ENCODE measurements at regions not wholly inside any gene's neighbourhood (a gene's known extent, or its start where the extent isn't known, plus 50 kb on each side); places are given as distances from the start of the nearest gene placed in this dataset.

DNA sequence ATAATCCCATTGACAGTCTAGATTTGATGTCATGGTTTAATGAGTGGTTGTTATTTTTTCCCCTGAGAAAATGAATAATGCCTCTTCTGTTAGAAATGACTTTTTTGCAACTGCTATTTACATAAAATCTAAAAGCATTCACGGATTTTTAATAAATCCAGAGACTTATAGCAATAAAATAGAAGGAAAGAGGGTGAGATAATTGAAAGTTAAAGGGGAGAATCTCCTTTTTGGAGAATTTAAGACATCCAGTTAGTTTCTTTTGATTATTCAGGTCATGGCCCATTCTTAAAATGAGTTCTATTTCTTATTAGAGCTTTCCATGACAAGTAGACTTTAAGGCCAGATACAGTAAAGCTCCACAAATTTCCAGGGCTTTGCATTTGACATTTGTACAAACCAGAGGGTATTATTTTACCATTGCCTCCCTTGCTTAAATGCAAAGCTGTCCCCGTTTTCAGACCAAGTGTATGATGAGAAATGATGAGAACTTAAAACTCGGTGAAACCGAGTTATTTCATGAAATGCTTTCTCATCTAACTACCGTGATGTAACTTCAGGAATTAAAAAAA lies 789.0 kb upstream of the SOX9 start:
- TF ChIP-seq, protein P1, sequence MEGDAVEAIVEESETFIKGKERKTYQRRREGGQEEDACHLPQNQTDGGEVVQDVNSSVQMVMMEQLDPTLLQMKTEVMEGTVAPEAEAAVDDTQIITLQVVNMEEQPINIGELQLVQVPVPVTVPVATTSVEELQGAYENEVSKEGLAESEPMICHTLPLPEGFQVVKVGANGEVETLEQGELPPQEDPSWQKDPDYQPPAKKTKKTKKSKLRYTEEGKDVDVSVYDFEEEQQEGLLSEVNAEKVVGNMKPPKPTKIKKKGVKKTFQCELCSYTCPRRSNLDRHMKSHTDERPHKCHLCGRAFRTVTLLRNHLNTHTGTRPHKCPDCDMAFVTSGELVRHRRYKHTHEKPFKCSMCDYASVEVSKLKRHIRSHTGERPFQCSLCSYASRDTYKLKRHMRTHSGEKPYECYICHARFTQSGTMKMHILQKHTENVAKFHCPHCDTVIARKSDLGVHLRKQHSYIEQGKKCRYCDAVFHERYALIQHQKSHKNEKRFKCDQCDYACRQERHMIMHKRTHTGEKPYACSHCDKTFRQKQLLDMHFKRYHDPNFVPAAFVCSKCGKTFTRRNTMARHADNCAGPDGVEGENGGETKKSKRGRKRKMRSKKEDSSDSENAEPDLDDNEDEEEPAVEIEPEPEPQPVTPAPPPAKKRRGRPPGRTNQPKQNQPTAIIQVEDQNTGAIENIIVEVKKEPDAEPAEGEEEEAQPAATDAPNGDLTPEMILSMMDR (IDR thresholded peaks at IDR 0.05), result no peak

DNA sequence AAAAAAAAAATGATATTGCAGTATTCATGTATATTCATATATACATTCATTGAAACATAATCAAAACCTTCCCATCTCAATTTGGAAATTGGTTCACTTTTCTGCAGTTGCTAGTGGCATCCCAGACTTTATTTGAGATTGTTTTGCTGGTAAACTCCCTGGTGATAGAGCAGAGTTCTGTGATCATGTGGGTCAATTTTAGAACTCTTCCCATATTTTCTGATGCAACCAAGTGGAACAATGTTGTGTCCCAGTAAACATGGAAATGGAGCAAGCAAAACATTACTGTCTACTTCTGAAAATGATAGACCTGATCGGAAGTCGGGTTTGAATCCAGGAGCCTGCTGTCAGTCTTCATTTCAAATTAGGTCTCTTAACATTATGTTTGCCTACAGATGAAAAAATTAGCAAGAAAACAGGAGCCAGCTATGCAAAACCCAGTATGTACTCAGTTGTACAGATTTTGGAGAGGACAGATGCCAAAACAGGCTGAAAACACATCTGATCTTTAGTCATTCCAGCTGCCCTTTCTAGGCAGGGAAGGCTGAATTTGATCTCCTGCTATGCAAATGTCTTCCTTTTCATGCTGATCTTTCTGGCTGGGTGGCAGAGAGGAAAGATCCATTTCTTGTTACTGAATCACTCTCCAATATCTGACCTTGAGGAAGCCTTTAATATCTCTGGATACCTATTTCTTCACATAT lies 786.6 kb upstream of the SOX9 start:
- Histone ChIP-seq H3K36me3 (no peaks in the 10 kb centered on the region), H3K9me3 (no peaks in the 10 kb centered on the region), H3K4me1 (ENCODE audit: control insufficient read depth in 1 of 2, insufficient read depth in 1 of 2, low read depth in 1 of 2, low read length in 1 of 2) (no peaks in the 10 kb centered on the region), H3K27ac (no peak overlapping the region), H3K27me3 (no peaks in the 10 kb centered on the region), H3K4me3 (ENCODE audit: low read depth in 1 of 2, low read length in 1 of 2) (no peak overlapping the region)
- TF ChIP-seq, protein P1 (IDR thresholded peaks at IDR 0.05), result no peak

More for the DNA sequence above, 789.0 kb upstream of the SOX9 start:
- Histone ChIP-seq H3K9me3 (no peaks in the 10 kb centered on the region), H3K27ac (no peak overlapping the region), H3K36me3 (no peaks in the 10 kb centered on the region), H3K4me3 (ENCODE audit: low read depth in 1 of 2, low read length in 1 of 2) (no peak overlapping the region), H3K4me1 (ENCODE audit: control insufficient read depth in 1 of 2, insufficient read depth in 1 of 2, low read depth in 1 of 2, low read length in 1 of 2) (no peaks in the 10 kb centered on the region), H3K27me3 (no peaks in the 10 kb centered on the region)

DNA sequence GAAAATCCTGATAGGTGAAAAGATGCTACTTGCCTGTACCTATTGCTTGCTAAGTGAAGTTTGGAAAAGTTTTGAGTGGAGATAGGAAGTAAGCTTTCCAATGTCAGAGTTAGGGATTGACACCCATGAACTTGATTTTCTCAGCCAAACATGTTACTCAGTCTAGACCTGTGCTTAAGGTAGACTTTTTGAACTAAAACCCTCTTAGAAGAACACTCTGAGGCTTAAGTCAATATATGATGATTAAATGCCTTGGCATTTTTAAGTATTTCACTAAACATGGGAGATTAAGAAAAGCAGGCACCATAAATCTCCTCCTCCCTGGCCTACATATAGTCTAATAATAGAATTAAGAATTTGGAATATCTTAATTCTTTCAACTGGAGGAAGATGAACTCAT lies 785.6 kb upstream of the SOX9 start:
- TF ChIP-seq, protein P1 (IDR thresholded peaks at IDR 0.05), result no peak
- Histone ChIP-seq H3K9me3 (no peaks in the 10 kb centered on the region), H3K27ac (no peak overlapping the region), H3K36me3 (no peaks in the 10 kb centered on the region), H3K4me1 (ENCODE audit: control insufficient read depth in 1 of 2, insufficient read depth in 1 of 2, low read depth in 1 of 2, low read length in 1 of 2) (no peaks in the 10 kb centered on the region), H3K4me3 (ENCODE audit: low read depth in 1 of 2, low read length in 1 of 2) (no peak overlapping the region), H3K27me3 (no peaks in the 10 kb centered on the region)

DNA sequence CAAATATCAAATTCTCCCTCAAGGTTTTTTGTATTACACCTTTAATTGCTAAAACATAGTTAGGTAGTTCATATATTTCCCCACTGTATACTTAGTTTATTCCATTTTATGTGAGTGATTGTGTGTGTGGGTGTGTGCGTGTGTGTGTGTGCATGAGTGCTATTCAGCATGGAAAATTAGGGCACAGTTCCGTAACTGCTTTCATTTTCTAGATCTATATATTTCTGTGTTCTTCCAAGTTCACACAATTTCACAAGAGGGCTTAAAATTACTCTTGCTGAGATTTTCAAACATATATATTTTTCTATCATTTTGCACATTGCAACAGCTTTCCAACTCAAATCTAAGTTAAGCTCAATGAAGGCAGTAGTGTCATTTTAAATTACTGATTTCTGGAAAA lies 782.9 kb upstream of the SOX9 start:
- no peaks in the 10 kb centered on the region for H3K4me1 ChIP-seq (ENCODE audit: control insufficient read depth in 1 of 2, insufficient read depth in 1 of 2, low read depth in 1 of 2, low read length in 1 of 2)
- no peak overlapping the region for H3K27ac ChIP-seq
- H3K27me3 ChIP-seq, result no peaks in the 10 kb centered on the region
- no peaks in the 10 kb centered on the region for H3K9me3 ChIP-seq
- no peaks in the 10 kb centered on the region for H3K36me3 ChIP-seq
- H3K4me3 ChIP-seq (ENCODE audit: low read depth in 1 of 2, low read length in 1 of 2), result no peak overlapping the region
- TF ChIP-seq, protein P1 (IDR thresholded peaks at IDR 0.05), result no peak

DNA sequence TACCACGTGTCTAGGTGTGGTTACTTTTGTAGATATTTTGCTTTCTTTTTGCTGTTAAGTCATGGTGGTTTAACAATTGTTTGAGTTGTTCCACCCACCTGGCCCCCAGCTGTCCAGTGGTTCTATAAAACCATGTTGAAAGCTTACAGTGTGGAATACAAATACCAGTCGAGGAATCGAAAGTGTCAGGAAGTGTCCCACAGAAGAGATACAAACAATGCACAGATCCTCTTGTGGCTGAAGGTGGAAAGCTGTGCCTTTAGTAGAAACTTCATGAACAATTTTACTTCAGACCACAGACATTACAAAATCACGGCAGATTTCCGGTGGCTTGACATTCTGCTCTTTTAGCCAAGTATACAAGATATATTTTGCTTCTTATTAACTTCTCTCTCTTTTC lies 782.4 kb upstream of the SOX9 start:
- Histone ChIP-seq H3K4me1 (ENCODE audit: control insufficient read depth in 1 of 2, insufficient read depth in 1 of 2, low read depth in 1 of 2, low read length in 1 of 2) (no peaks in the 10 kb centered on the region), H3K27ac (no peak overlapping the region), H3K4me3 (ENCODE audit: low read depth in 1 of 2, low read length in 1 of 2) (no peak overlapping the region), H3K36me3 (no peaks in the 10 kb centered on the region), H3K27me3 (no peaks in the 10 kb centered on the region), H3K9me3 (no peaks in the 10 kb centered on the region)
- TF ChIP-seq, protein P1 (IDR thresholded peaks at IDR 0.05), result no peak
